ENCODE measurements at regions not wholly inside any gene's neighbourhood (a gene's known extent, or its start where the extent isn't known, plus 50 kb on each side); places are given as distances from the start of the nearest gene placed in this dataset.

GRCh38 chr7:21194936-21195335 lies 232.9 kb upstream of the SP4 start:
- Mint-ChIP-seq H3K4me3 (no peak overlapping the region), H3K4me1 (peaks cover 5% of the 10 kb centered on the region)
- DNase-seq (ENCODE audit: low spot score in 2 of 2, unreplicated experiment in 2 of 2): no peak

GRCh38 chr7:21198921-21199320 lies 229.0 kb upstream of the SP4 start:
- DNase-seq (ENCODE audit: low spot score in 2 of 2, unreplicated experiment in 2 of 2): no peak
- H3K4me1 Mint-ChIP-seq: no peaks in the 10 kb centered on the region
- no peak overlapping the region for H3K27ac Mint-ChIP-seq
- peaks cover 21% of the 10 kb centered on the region for H3K27me3 Mint-ChIP-seq (ENCODE audit: low read depth)
- no peaks in the 10 kb centered on the region for H3K9me3 Mint-ChIP-seq
- no peak overlapping the region for H3K4me3 Mint-ChIP-seq
- H3K36me3 Mint-ChIP-seq: no peaks in the 10 kb centered on the region
- TF ChIP-seq CTCF (IDR thresholded peaks at IDR 0.05; ENCODE audit: unreplicated experiment): no peak

More at GRCh38 chr7:21194936-21195335, 232.9 kb upstream of the SP4 start:
- H3K36me3 Mint-ChIP-seq: no peaks in the 10 kb centered on the region
- no peaks in the 10 kb centered on the region for H3K9me3 Mint-ChIP-seq
- no peak overlapping the region for H3K27ac Mint-ChIP-seq
- no peak for TF ChIP-seq CTCF (IDR thresholded peaks at IDR 0.05; ENCODE audit: unreplicated experiment)
- peaks cover 8% of the 10 kb centered on the region for H3K27me3 Mint-ChIP-seq (ENCODE audit: low read depth)

GRCh38 chr7:21200503-21200902 lies 227.4 kb upstream of the SP4 start:
- TF ChIP-seq CTCF (IDR thresholded peaks at IDR 0.05; ENCODE audit: unreplicated experiment): no peak
- Mint-ChIP-seq H3K4me3 (no peak overlapping the region), H3K9me3 (no peaks in the 10 kb centered on the region), H3K36me3 (no peaks in the 10 kb centered on the region), H3K4me1 (no peaks in the 10 kb centered on the region), H3K27me3 (ENCODE audit: low read depth) (peaks cover 28% of the 10 kb centered on the region), H3K27ac (no peak overlapping the region)
- DNase-seq (ENCODE audit: low spot score in 2 of 2, unreplicated experiment in 2 of 2): no peak

GRCh38 chr7:21214657-21215056 lies 213.2 kb upstream of the SP4 start:
- no peak for DNase-seq (ENCODE audit: low spot score in 2 of 2, unreplicated experiment in 2 of 2)
- Mint-ChIP-seq H3K36me3 (no peaks in the 10 kb centered on the region), H3K9me3 (no peaks in the 10 kb centered on the region), H3K4me1 (no peaks in the 10 kb centered on the region), H3K27me3 (ENCODE audit: low read depth) (peaks cover 37% of the 10 kb centered on the region), H3K27ac (no peak overlapping the region), H3K4me3 (no peak overlapping the region)
- no peak for TF ChIP-seq CTCF (IDR thresholded peaks at IDR 0.05; ENCODE audit: unreplicated experiment)

- H3K27ac Mint-ChIP-seq: no peak overlapping the region
- no peaks in the 10 kb centered on the region for H3K4me1 Mint-ChIP-seq
- no peaks in the 10 kb centered on the region for H3K9me3 Mint-ChIP-seq
- H3K4me3 Mint-ChIP-seq: no peak overlapping the region
- TF ChIP-seq CTCF (IDR thresholded peaks at IDR 0.05; ENCODE audit: unreplicated experiment): no peak
- peaks cover 31% of the 10 kb centered on the region for H3K27me3 Mint-ChIP-seq (ENCODE audit: low read depth)
- DNase-seq (ENCODE audit: low spot score in 2 of 2, unreplicated experiment in 2 of 2): no peak
- no peaks in the 10 kb centered on the region for H3K36me3 Mint-ChIP-seq
Observed at GRCh38 chr7:21215307-21215706, 212.6 kb upstream of the SP4 start.

GRCh38 chr7:21217365-21217764 lies 210.5 kb upstream of the SP4 start:
- no peaks in the 10 kb centered on the region for H3K36me3 Mint-ChIP-seq
- no peak for DNase-seq (ENCODE audit: low spot score in 2 of 2, unreplicated experiment in 2 of 2)
- H3K27me3 Mint-ChIP-seq (ENCODE audit: low read depth): peaks cover 17% of the 10 kb centered on the region
- H3K4me1 Mint-ChIP-seq: no peaks in the 10 kb centered on the region
- no peak overlapping the region for H3K27ac Mint-ChIP-seq
- no peaks in the 10 kb centered on the region for H3K9me3 Mint-ChIP-seq
- TF ChIP-seq CTCF (IDR thresholded peaks at IDR 0.05; ENCODE audit: unreplicated experiment): no peak
- no peak overlapping the region for H3K4me3 Mint-ChIP-seq
